Pons (tissue), 1 donor: ENCODE measurements at regions not wholly inside any gene's neighbourhood (a gene's known extent, or its start where the extent isn't known, plus 50 kb on each side); places are given as distances from the start of the nearest gene placed in this dataset.

Experiments
- DNase-seq: peaks from one replicate; pipeline ENCODE4 v3.0.0-alpha.2; 2016; ENCODE audit warnings: low spot score

GRCh38 chr22:48708558-48709245 is 1119.0 kb downstream of the BRD1 start:
- no peak for DNase-seq

- DNase-seq: no peak
These were observed 1119.7 kb downstream of the BRD1 start for GRCh38 chr22:48707763-48708557.

- no peak for DNase-seq
These were observed 1120.5 kb downstream of the BRD1 start for GRCh38 chr22:48706934-48707762.

- DNase-seq: no peak
These were observed 1121.6 kb downstream of the BRD1 start for GRCh38 chr22:48705917-48706605.

DNA sequence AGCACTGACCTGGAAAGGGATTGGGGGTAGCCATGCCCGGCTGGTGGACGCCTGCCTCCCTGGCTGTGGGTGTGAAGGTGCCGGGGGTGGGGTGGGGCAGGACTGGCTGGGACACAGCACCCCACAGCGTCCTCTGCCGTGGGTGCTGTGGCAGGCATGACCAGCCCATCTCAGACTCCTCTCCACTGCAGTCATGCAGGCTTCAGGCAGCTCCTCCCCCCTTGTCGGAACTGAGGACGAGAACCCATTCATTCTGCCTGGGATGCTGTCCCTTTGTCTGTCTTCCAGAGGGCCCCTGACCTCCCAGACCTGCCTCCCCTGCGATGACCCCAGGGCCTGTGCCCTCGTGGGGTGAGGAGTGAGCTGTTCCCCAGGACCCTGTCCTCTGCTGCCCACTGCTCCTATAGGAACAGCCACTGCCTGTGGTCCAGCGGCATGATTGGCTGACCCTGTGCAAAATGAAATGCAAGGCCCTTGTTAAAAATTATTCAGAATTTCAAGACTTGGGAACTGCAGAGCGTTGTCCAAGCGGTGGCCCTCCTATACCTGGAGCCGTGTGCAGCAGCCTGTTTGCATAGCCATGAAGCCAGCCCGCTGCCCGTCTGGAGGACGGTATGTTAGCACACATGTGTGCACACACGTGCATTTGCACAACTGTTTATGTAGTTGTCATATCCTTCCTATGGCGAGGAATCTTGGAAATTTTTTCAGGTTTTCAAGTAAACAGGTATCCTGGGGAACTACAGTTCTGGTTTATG is 1122.3 kb downstream of the BRD1 start:
- DNase-seq: peak; percentile 9

- no peak for DNase-seq
These were observed 1123.3 kb downstream of the BRD1 start for GRCh38 chr22:48704335-48704734.

- peak; percentile 16 for DNase-seq
These were observed 1124.3 kb downstream of the BRD1 start for GRCh38 chr22:48703265-48703941.

DNA sequence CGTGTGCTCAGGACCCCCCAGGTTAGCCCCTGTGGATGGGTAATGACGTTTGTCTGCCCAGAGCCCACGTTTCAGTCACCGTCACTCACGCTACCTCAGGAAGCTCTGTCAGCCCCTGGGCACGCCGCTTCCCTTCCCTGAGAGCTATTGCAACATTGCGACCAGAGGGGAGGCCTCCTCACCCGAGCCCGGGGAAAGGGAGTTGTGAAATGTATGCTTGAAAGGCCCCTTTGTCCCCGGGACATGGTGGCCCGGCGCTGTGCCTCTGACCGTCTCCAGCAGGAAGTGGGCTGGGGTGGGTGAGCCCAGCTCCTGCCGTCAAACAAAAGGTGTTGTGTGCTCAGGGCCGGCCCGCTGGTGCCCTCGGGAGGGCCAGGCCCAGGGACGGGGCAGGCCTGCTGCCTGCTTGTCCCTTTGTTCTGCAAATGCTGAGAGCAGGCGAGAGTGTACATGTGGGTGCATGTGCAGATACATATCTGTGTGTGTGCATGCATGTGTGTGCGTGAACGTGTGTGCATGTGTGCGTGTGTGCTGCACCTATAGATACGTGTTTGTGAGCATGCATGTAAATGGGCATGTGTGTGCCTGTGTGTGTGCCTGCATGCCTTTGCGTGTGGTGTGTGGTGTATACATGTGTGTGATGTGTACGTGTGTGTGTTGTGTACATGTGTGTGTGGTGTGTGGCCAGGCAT is 1125.0 kb downstream of the BRD1 start:
- peak; percentile 93 for DNase-seq

DNA sequence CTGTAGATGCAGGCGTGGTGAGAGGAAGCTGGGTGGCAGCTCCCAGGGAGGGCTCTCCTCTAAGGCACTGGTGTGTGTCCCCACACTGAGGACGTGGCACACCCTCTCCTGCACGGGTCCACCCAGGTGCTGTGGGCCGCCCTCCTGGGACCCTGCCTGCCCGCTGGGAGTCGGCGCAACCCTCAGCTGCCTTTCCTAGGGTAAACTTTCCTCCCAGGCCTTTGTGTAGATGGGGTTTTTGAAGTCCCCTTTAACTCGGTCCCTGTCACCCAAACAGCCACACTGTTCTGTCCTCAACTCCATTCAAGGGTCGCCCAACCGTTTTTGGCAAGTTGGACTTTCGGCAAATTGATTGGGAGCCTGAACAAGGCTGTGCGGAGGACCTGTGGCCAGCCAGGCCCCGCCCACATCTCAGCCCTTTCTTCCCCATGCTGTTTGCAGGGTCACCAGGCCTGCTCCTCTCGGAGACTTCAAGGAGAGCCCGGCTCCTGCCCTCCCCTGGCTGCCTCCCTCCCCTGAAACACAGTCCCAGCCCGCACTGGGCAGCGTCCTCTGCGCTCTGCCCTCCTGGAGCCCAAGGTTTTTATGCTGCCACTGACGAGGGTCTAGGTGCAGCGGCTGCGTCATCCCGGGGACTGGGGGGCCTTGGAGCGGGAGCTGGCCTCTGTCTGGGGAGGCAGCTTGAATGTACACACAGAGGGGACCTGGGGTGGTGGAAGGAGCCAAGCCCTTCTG is 1126.2 kb downstream of the BRD1 start:
- no peak for DNase-seq

- DNase-seq: peak; percentile 79
These were observed 1126.9 kb downstream of the BRD1 start for GRCh38 chr22:48700566-48701295.

DNA sequence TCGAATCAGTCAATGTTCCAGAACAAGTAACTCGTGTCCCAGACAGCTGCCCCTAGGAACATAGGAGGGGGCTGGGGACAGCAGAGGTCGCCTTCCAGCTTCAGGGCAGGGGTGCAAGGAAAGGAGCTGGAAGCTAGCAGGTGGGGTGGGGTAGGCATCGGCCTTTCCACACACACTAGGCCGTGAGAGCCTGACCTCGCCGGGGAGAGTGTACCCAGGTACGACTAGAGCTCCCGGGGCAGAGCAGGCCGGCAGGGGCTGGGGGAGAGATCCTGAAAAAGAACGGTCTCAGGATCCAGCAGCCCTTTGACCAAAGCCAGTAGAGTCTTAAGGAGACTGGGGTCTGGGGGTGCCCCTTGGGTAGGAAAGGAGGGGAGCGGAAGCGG is 1127.5 kb downstream of the BRD1 start:
- no peak for DNase-seq

DNA sequence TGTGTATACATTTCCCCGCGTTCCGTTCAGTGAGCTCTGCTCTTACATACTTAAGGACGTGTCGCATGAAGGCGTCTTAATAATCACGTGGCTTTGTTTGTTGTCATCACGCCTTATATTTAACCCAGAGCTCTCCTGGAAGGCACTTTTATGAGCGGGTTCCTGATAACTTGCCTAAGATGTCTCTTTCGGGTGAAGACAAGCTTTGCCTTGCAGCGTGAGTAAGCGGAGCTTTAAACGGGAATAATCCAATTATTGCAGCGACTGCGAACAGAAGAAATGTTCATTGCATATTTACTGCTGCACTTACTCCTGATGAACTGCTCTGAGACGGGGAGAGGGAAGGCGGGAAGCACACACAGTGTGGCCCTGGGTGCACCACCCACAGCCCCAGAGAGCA is 1128.2 kb downstream of the BRD1 start:
- DNase-seq: peak; percentile 3

GRCh38 chr22:48698618-48699017 is 1129.1 kb downstream of the BRD1 start:
- DNase-seq: no peak

DNA sequence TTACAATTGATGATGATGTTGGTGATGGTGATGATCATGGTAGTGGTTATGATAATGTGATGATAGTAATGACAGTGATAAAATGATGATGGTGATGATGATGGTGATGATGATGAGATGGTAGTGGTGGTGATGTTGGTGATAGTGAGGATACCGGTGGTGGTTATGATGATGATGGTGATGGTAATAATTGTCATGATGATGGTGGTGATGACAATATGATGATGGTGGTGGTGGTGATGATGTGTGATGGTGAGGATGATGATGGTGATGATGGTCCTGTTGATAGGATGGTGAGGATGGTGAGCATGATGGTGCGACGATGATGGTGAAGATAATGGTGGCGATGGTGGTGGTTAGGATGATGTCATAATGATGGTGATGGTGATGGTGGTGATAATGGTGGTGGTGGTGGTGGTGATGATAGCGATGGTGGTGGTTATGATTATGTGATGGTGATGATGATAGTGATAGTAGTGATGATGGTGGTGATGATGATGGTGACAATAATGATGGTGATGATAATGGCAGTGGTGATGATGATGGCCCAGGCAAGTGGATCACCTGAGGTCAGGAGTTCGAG is 1129.9 kb downstream of the BRD1 start:
- no peak for DNase-seq

GRCh38 chr22:48697223-48697622 is 1130.5 kb downstream of the BRD1 start:
- DNase-seq: no peak

- no peak for DNase-seq
These were observed 1131.3 kb downstream of the BRD1 start for GRCh38 chr22:48696371-48696770.

DNA sequence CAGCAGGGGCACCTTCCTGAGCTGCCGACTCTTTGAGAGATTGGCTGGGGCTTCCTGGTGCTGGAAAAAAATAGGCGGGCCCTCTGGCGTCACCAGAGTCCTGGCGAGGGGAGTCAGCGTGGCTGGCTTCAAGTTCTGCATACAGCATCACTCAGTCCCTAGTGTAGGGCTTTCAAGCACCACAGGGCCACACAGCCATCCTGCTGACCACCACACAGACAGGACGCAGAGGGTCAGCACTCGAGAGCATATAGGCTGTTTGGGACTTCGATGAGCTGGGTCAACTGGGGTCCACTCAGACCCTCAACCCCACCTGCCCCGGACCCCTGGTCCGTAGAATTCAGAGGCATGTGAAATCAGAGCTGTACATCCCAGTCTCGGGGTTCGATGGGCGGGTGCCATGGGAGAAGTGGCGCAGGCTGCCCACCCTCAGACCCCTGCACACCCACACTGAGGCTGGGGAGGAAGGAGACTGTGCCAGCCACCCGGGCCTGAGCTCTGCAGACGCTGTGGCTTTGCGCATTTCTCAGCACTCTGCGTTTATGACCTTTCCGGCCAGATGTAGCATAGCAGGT is 1131.9 kb downstream of the BRD1 start:
- DNase-seq: no peak

DNA sequence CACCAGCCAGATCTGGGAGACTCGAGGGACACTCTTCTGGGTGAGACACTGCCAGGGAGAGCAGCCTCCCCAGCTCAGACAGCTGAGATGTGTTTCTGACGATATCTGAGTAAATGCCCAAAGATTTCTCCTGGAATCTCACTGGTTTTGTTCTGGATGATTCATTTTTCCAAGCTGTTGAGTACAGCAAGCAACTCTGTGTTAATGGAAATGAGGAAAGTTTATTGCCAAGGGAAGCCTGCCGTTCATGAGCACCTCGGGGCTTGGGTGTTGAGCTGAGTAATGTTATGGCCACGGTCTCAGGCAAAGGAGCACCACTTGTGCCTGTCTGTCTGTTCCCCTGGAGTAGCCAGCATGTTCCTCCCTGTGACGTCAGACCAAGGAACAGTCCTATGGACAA is 1132.4 kb downstream of the BRD1 start:
- no peak for DNase-seq
